Loucy (cell line): ENCODE measurements at regions not wholly inside any gene's neighbourhood (a gene's known extent, or its start where the extent isn't known, plus 50 kb on each side); places are given as distances from the start of the nearest gene placed in this dataset.

ENCODE experiments used
- CTCF ChIP-seq: fragments of 200-600 bp; sonication (generic); conservative IDR thresholded peaks from 2 replicates; pipeline ENCODE4 v1.5.1; 2014; ENCODE audit warnings: mild to moderate bottlenecking, antibody characterized with exemption, low read length
- EZH2phosphoT487 ChIP-seq: fragments of 200-600 bp; IDR thresholded peaks from 2 replicates; pipeline ENCODE4 v1.6.1; 2018; ENCODE audit warnings: antibody characterized with exemption, mild to moderate bottlenecking, moderate library complexity, borderline replicate concordance

GRCh38 chr18:78436110-78436509 lies 543.5 kb upstream of the SALL3 start:
- TF ChIP-seq CTCF (no peak), EZH2phosphoT487 (no peak)
